MCF 10A (cell line): ENCODE measurements at regions not wholly inside any gene's neighbourhood (a gene's known extent, or its start where the extent isn't known, plus 50 kb on each side); places are given as distances from the start of the nearest gene placed in this dataset.

ENCODE experiments used
- BruUV-seq: library from RNA; stranded (reverse); fragments of 400-500 nt; replicated peaks from 2 replicates; lab custom pipeline; 2021; lab: Mats Ljungman, UMichigan
- CTCF ChIA-PET: fragments of 300-600 bp; sonication (Branson Sonifier 250); formaldehyde crosslinking; extraction: SDS; loops from one replicate; lab custom pipeline; 2021; ENCODE audit warnings: antibody characterized with exemption, inconsistent platforms; lab: Yijun Ruan, JAX
- POLR2A ChIA-PET: fragments of 300-600, 350-650 bp; sonication (Branson Sonifier 250); formaldehyde crosslinking; extraction: SDS; loops from one replicate; lab custom pipeline; 2020; ENCODE audit warnings: antibody characterized with exemption, inconsistent platforms; lab: Yijun Ruan, JAX
- DNase-seq: peaks from one replicate; pipeline ENCODE4 v3.0.0-alpha.2; 2018; ENCODE audit not compliant: unreplicated experiment
- H3K27ac Mint-ChIP-seq: one replicate; pipeline ENCODE4 v1.8.0; 2022; ENCODE audit warnings: mild to moderate bottlenecking, low read depth, mixed read lengths; ENCODE audit not compliant: unreplicated experiment
- H3K27me3 Mint-ChIP-seq: one replicate; pipeline ENCODE4 v1.8.0; 2022; ENCODE audit warnings: mixed read lengths; ENCODE audit not compliant: insufficient read depth, unreplicated experiment
- H3K36me3 Mint-ChIP-seq: one replicate; pipeline ENCODE4 v1.8.0; 2022; ENCODE audit warnings: mild to moderate bottlenecking, moderate library complexity, mixed read lengths; ENCODE audit not compliant: insufficient read depth, unreplicated experiment
- H3K4me1 Mint-ChIP-seq: one replicate; pipeline ENCODE4 v1.8.0; 2022; ENCODE audit warnings: mixed read lengths; ENCODE audit not compliant: insufficient read depth, unreplicated experiment
- H3K4me3 Mint-ChIP-seq: one replicate; pipeline ENCODE4 v1.8.0; 2022; ENCODE audit warnings: mild to moderate bottlenecking, moderate library complexity, mixed read lengths; ENCODE audit not compliant: unreplicated experiment
- H3K9me3 Mint-ChIP-seq: one replicate; pipeline ENCODE4 v1.8.0; 2022; ENCODE audit warnings: mixed read lengths; ENCODE audit not compliant: unreplicated experiment
- intact Hi-C: fragments of 100-400 bp; cut with micrococcal nuclease; formaldehyde crosslinking; loops from 2 replicates; pipeline ENCODE4 v1.14.1; 2022
- TF ChIP-seq, protein P1 (sequence below): fragments of 200-600 bp; IDR thresholded peaks from one replicate; pipeline ENCODE4 v1.8.0; 2022; ENCODE audit warnings: antibody characterized with exemption, mild to moderate bottlenecking; ENCODE audit not compliant: unreplicated experiment

DNA sequence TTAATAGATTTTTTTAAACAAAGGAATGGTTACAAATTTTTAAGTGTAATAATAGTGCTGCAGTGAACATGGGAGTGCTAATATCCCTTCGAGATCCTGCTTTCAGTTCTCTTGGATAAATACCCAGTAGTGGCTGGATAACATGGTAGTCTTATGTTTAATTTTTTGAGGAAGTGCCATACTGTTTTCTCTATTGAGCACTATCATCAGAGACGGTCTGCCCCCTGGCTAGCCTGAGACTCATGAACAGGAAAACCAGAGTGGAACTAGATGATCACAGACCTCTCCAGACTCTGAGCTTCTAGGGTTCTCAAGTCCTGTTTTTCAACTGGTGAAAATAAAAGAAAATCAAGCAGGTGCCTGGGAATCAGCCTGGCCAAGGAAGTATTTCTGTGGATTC, 97.3 kb upstream of the MARK1 start:
- Mint-ChIP-seq H3K36me3 (no peaks in the 10 kb centered on the region), H3K27me3 (no peaks in the 10 kb centered on the region), H3K4me1 (peaks cover 33% of the 10 kb centered on the region), H3K4me3 (no peak overlapping the region), H3K27ac (no peak overlapping the region), H3K9me3 (no peaks in the 10 kb centered on the region)
- intact Hi-C loops: no loop called here
- BruUV-seq: no TSS peak
- no peak for DNase-seq
- ChIA-PET CTCF (no interaction called here), POLR2A (interaction anchor here (0.7 kb wide), 1 partner anchor 9 kb away, joined by 4 read pairs; no protein-coding TSS in a partner anchor)
- TF ChIP-seq, protein P1, sequence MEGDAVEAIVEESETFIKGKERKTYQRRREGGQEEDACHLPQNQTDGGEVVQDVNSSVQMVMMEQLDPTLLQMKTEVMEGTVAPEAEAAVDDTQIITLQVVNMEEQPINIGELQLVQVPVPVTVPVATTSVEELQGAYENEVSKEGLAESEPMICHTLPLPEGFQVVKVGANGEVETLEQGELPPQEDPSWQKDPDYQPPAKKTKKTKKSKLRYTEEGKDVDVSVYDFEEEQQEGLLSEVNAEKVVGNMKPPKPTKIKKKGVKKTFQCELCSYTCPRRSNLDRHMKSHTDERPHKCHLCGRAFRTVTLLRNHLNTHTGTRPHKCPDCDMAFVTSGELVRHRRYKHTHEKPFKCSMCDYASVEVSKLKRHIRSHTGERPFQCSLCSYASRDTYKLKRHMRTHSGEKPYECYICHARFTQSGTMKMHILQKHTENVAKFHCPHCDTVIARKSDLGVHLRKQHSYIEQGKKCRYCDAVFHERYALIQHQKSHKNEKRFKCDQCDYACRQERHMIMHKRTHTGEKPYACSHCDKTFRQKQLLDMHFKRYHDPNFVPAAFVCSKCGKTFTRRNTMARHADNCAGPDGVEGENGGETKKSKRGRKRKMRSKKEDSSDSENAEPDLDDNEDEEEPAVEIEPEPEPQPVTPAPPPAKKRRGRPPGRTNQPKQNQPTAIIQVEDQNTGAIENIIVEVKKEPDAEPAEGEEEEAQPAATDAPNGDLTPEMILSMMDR: no peak

DNA sequence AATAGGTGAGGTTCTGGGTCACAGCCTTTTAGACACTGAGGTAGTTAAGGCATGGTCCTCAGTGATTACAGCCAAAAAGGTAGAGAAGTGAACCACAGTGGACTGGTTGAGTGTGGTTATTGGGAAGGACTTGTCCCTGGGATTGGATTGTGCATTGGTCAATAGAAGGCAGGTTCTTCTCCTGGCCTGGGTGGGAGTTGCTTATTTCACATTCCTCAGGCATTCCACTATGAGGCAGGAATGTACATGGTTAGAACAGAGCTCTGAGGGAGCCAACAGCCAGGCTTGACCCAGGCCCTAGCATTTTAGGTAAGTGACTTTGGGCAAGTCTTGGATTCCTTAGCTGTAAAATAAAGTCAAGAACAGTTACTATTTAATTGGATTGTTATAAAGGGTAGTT, 97.9 kb upstream of the MARK1 start:
- CTCF ChIA-PET: no interaction called here
- Mint-ChIP-seq H3K27me3 (no peaks in the 10 kb centered on the region), H3K4me1 (peaks cover 33% of the 10 kb centered on the region), H3K27ac (no peak overlapping the region), H3K4me3 (no peak overlapping the region), H3K9me3 (no peaks in the 10 kb centered on the region), H3K36me3 (no peaks in the 10 kb centered on the region)
- intact Hi-C loops: no loop called here
- DNase-seq: peak; percentile 34
- TF ChIP-seq, protein P1: no peak
- POLR2A ChIA-PET: interaction anchor here (0.7 kb wide), 1 partner anchor 10 kb away, joined by 4 read pairs; no protein-coding TSS in a partner anchor
- BruUV-seq: no TSS peak

DNA sequence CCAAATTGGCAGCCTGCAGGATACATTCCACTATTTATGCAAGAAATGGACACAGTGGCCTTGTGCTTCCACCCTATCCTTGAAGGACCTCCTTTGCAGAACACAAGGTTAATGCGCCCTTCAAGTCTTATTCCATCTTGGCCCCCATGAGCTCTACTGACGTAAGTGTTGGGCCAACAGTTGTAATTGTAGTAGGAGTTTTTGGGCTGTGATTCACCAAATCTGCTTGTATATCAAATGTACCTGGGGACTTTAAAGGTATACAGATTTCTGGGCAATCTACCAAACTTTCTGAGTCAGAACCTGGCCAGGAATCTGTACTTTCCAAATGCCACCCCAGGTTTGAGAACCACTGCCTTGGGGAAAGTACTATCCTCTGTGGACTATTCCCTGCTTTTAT, 100.9 kb upstream of the MARK1 start:
- intact Hi-C loops: loop anchor here (5.0 kb wide), 1 partner anchor 100 kb away; the partner anchor contains the start of gene MARK1
- DNase-seq: peak; percentile 98
- H3K27ac Mint-ChIP-seq: peak overlapping the region; percentile 75
- H3K4me1 Mint-ChIP-seq: peaks cover 33% of the 10 kb centered on the region
- TF ChIP-seq, protein P1: no peak
- peak overlapping the region; percentile 22 for H3K4me3 Mint-ChIP-seq
- no peaks in the 10 kb centered on the region for H3K27me3 Mint-ChIP-seq
- no peaks in the 10 kb centered on the region for H3K9me3 Mint-ChIP-seq
- ChIA-PET CTCF (interaction anchor here (0.5 to 1.9 kb wide), 10 partner anchors 10 to 146 kb away, joined by 3 to 6 read pairs (median 4); no protein-coding TSS in a partner anchor), POLR2A (interaction anchor here (0.7 to 3.1 kb wide), 19 partner anchors 9 to 155 kb away, joined by 3 to 20 read pairs (median 5); partner anchors contain the start of gene RAB3GAP2)
- no peaks in the 10 kb centered on the region for H3K36me3 Mint-ChIP-seq
- BruUV-seq: TSS peak; percentile 55

DNA sequence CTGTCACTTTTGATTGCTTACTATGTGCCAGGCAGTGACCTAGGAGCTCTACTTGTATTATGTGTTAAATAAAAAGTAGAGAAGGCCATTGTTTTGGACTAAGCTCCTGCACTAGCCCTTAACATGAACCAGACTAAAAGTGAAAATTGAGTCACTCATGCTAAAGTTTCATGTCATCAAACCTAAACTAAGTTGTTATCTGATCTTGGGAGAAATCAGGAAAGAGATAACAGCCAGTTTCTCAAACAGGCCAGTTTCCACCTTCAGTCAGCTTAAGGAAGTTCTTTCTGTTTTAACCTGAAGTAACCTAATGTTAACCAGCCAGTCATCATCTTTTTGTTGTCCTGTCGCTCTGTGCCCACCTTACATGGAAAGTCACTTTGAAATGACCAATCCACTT, 102.1 kb upstream of the MARK1 start:
- BruUV-seq: no TSS peak
- CTCF ChIA-PET: interaction anchor here (0.6 to 1.8 kb wide), 12 partner anchors 11 to 564 kb away, joined by 3 to 8 read pairs (median 3); no protein-coding TSS in a partner anchor
- no peaks in the 10 kb centered on the region for H3K27me3 Mint-ChIP-seq
- POLR2A ChIA-PET: interaction anchor here (0.6 to 3.1 kb wide), 9 partner anchors 10 to 129 kb away, joined by 3 to 20 read pairs (median 6); no protein-coding TSS in a partner anchor
- TF ChIP-seq, protein P1: no peak
- H3K27ac Mint-ChIP-seq: peak overlapping the region; percentile 75
- no peaks in the 10 kb centered on the region for H3K36me3 Mint-ChIP-seq
- no peak for DNase-seq
- H3K4me3 Mint-ChIP-seq: no peak overlapping the region
- H3K9me3 Mint-ChIP-seq: no peaks in the 10 kb centered on the region
- intact Hi-C loops: loop anchor here (5.0 kb wide), 1 partner anchor 101 kb away; the partner anchor contains the start of gene MARK1
- peaks cover 33% of the 10 kb centered on the region for H3K4me1 Mint-ChIP-seq
